Kidney epithelial cell (primary cell): ENCODE measurements at regions not wholly inside any gene's neighbourhood (a gene's known extent, or its start where the extent isn't known, plus 50 kb on each side); places are given as distances from the start of the nearest gene placed in this dataset.

Experiments
- DNase-seq: peaks from one replicate; pipeline ENCODE4 v3.0.0-alpha.2; 2010; ENCODE audit warnings: low read depth
- H3K27me3 ChIP-seq: 2 replicates; pipeline ENCODE4 v1.6.0; 2011; ENCODE audit warnings: low read length; ENCODE audit not compliant: control insufficient read depth, insufficient read depth
- H3K36me3 ChIP-seq: 2 replicates; pipeline ENCODE4 v1.5.1; 2011; ENCODE audit warnings: low read length; ENCODE audit not compliant: control insufficient read depth, insufficient read depth
- H3K4me3 ChIP-seq: 2 replicates; pipeline ENCODE4 v1.5.1; 2011; ENCODE audit warnings: low read depth, mild to moderate bottlenecking, control low read depth, low read length
- CTCF ChIP-seq: IDR thresholded peaks from 2 replicates; pipeline ENCODE4 v1.5.1; 2011; ENCODE audit warnings: mild to moderate bottlenecking, moderate library complexity, low read length, control low read depth, inconsistent platforms; ENCODE audit not compliant: insufficient read depth, poor library complexity, severe bottlenecking

- DNase-seq, result no peak
- TF ChIP-seq CTCF, result no peak
- no peaks in the 10 kb centered on the region for H3K36me3 ChIP-seq
- no peaks in the 10 kb centered on the region for H3K27me3 ChIP-seq
- H3K4me3 ChIP-seq, result no peak overlapping the region
These were observed 230.4 kb upstream of the CCDC179 start for GRCh38 chr11:23090659-23091058.

- TF ChIP-seq CTCF, result no peak
- Histone ChIP-seq H3K36me3 (no peaks in the 10 kb centered on the region), H3K4me3 (no peak overlapping the region)
These were observed 235.4 kb upstream of the CCDC179 start for GRCh38 chr11:23095650-23096189.

GRCh38 chr11:23097891-23098290 is 237.6 kb upstream of the CCDC179 start:
- no peaks in the 10 kb centered on the region for H3K27me3 ChIP-seq
- TF ChIP-seq CTCF, result no peak
- no peak for DNase-seq
- H3K36me3 ChIP-seq, result no peaks in the 10 kb centered on the region
- no peak overlapping the region for H3K4me3 ChIP-seq

More at GRCh38 chr11:23095650-23096189, 235.4 kb upstream of the CCDC179 start:
- no peaks in the 10 kb centered on the region for H3K27me3 ChIP-seq
- DNase-seq, result no peak

- Histone ChIP-seq H3K4me3 (no peak overlapping the region), H3K36me3 (no peaks in the 10 kb centered on the region), H3K27me3 (no peaks in the 10 kb centered on the region)
- no peak for TF ChIP-seq CTCF
- DNase-seq, result no peak
These were observed 239.0 kb upstream of the CCDC179 start for GRCh38 chr11:23099256-23099655.

GRCh38 chr11:23100726-23101125 is 240.5 kb upstream of the CCDC179 start:
- Histone ChIP-seq H3K27me3 (no peaks in the 10 kb centered on the region), H3K4me3 (no peak overlapping the region), H3K36me3 (no peaks in the 10 kb centered on the region)
- TF ChIP-seq CTCF, result no peak
- DNase-seq, result no peak

GRCh38 chr11:23103416-23103815 is 243.1 kb upstream of the CCDC179 start:
- H3K36me3 ChIP-seq, result no peaks in the 10 kb centered on the region
- DNase-seq, result no peak
- TF ChIP-seq CTCF, result no peak
- H3K4me3 ChIP-seq, result no peak overlapping the region
- H3K27me3 ChIP-seq, result no peaks in the 10 kb centered on the region
